Caco-2 (cell line): ENCODE measurements at regions not wholly inside any gene's neighbourhood (a gene's known extent, or its start where the extent isn't known, plus 50 kb on each side); places are given as distances from the start of the nearest gene placed in this dataset.

Source experiments
- BruUV-seq: library from RNA; stranded (reverse); fragments of 400-500 nt; replicated peaks from 2 replicates; lab custom pipeline; 2021; lab: Mats Ljungman, UMichigan
- CTCF ChIA-PET: fragments of 300-600 bp; sonication (Branson Sonifier 250); formaldehyde crosslinking; loops from one replicate; lab custom pipeline; 2022; ENCODE audit warnings: antibody characterized with exemption; lab: Charles Lee
- POLR2A ChIA-PET: fragments of 300-600 bp; sonication (Branson Sonifier 250); formaldehyde crosslinking; loops from one replicate; lab custom pipeline; 2022; ENCODE audit warnings: antibody characterized with exemption; lab: Charles Lee
- DNase-seq, 2 experiments: peaks; one replicate each; pipeline versions ENCODE4 v3.0.0 to v3.0.0-alpha.2; 2020 to 2022
- H3K27me3 ChIP-seq: replicated peaks from 2 replicates; pipeline ENCODE4 v1.6.0; 2011; ENCODE audit warnings: low read length; ENCODE audit not compliant: control insufficient read depth, insufficient read depth
- H3K36me3 ChIP-seq: 2 replicates; pipeline ENCODE4 v1.5.1; 2011; ENCODE audit warnings: low read length; ENCODE audit not compliant: control insufficient read depth, insufficient read depth
- H3K4me1 ChIP-seq: fragments of 250-450 bp; sonication (Bioruptor Pico); 2 replicates; pipeline ENCODE4 v1.5.1; 2020; ENCODE audit warnings: mild to moderate bottlenecking
- H3K4me3 ChIP-seq: 2 replicates; pipeline ENCODE4 v1.5.1; 2011; ENCODE audit warnings: low read depth, mild to moderate bottlenecking, control low read depth, low read length
- H3K9me3 ChIP-seq: fragments of 250-450 bp; sonication (Bioruptor Pico); 2 replicates; pipeline ENCODE4 v1.5.1; 2020; ENCODE audit warnings: mild to moderate bottlenecking, moderate library complexity
- H3K27ac Mint-ChIP-seq: one replicate; pipeline ENCODE4 v1.8.0; 2022; ENCODE audit warnings: mixed read lengths; ENCODE audit not compliant: unreplicated experiment
- H3K27me3 Mint-ChIP-seq: one replicate; pipeline ENCODE4 v1.8.0; 2022; ENCODE audit warnings: mixed read lengths; ENCODE audit not compliant: insufficient read depth, unreplicated experiment
- H3K36me3 Mint-ChIP-seq: one replicate; pipeline ENCODE4 v1.8.0; 2022; ENCODE audit warnings: mild to moderate bottlenecking, mixed read lengths; ENCODE audit not compliant: insufficient read depth, unreplicated experiment
- H3K4me1 Mint-ChIP-seq: one replicate; pipeline ENCODE4 v1.8.0; 2022; ENCODE audit warnings: low read depth, mixed read lengths; ENCODE audit not compliant: unreplicated experiment
- H3K4me3 Mint-ChIP-seq: one replicate; pipeline ENCODE4 v1.8.0; 2022; ENCODE audit warnings: mild to moderate bottlenecking, moderate library complexity, mixed read lengths; ENCODE audit not compliant: unreplicated experiment
- H3K9me3 Mint-ChIP-seq: one replicate; pipeline ENCODE4 v1.8.0; 2022; ENCODE audit warnings: mixed read lengths; ENCODE audit not compliant: unreplicated experiment
- CTCF ChIP-seq, 2 experiments: fragments of 200-600 bp in 1 of 2; IDR thresholded peaks; 1 replicate in 1 of 2; 2 replicates in 1 of 2; pipeline versions ENCODE4 v1.5.1 to v1.8.0; 2011 to 2022; ENCODE audit warnings: antibody characterized with exemption in 1 of 2, control low read depth in 1 of 2, inconsistent platforms in 1 of 2, low read depth in 1 of 2, low read length in 1 of 2, mild to moderate bottlenecking in 1 of 2, moderate library complexity in 1 of 2; ENCODE audit not compliant: insufficient read depth in 1 of 2, severe bottlenecking in 1 of 2, unreplicated experiment in 1 of 2
- intact Hi-C: fragments of 100-400 bp; cut with micrococcal nuclease; formaldehyde crosslinking; loops from one replicate; pipeline ENCODE4 v1.10.0; 2022; ENCODE audit not compliant: unreplicated experiment

GRCh38 chr9:88053856-88054501 lies 79.6 kb upstream of the CDK20 start:
- Mint-ChIP-seq H3K36me3 (no peaks in the 10 kb centered on the region), H3K4me3 (no peak overlapping the region), H3K27ac (no peak overlapping the region), H3K27me3 (no peaks in the 10 kb centered on the region), H3K9me3 (no peaks in the 10 kb centered on the region), H3K4me1 (no peaks in the 10 kb centered on the region)
- H3K9me3 ChIP-seq = no peaks in the 10 kb centered on the region
- H3K4me1 ChIP-seq = no peaks in the 10 kb centered on the region
- no peaks in the 10 kb centered on the region for H3K36me3 ChIP-seq
- intact Hi-C loops = no loop called here
- DNase-seq = no peak
- TF ChIP-seq CTCF (IDR thresholded peaks at IDR 0.05; ENCODE audit: insufficient read depth in 1 of 2, low read depth in 1 of 2, low read length in 1 of 2, severe bottlenecking in 1 of 2, unreplicated experiment in 1 of 2) = no peak
- no peak overlapping the region for H3K4me3 ChIP-seq
- POLR2A ChIA-PET = no interaction called here
- BruUV-seq = no TSS peak
- CTCF ChIA-PET = no interaction called here
- H3K27me3 ChIP-seq = no peaks in the 10 kb centered on the region

GRCh38 chr9:88052321-88052965 lies 78.1 kb upstream of the CDK20 start:
- CTCF ChIA-PET = no interaction called here
- H3K36me3 Mint-ChIP-seq = no peaks in the 10 kb centered on the region
- no peak for TF ChIP-seq CTCF (IDR thresholded peaks at IDR 0.05; ENCODE audit: insufficient read depth in 1 of 2, low read depth in 1 of 2, low read length in 1 of 2, severe bottlenecking in 1 of 2, unreplicated experiment in 1 of 2)
- no peak overlapping the region for H3K4me3 ChIP-seq
- H3K4me1 ChIP-seq = no peaks in the 10 kb centered on the region
- no peaks in the 10 kb centered on the region for H3K4me1 Mint-ChIP-seq
- intact Hi-C loops = no loop called here
- H3K27me3 Mint-ChIP-seq = no peaks in the 10 kb centered on the region
- H3K27ac Mint-ChIP-seq = no peak overlapping the region
- H3K9me3 Mint-ChIP-seq = no peaks in the 10 kb centered on the region
- no peaks in the 10 kb centered on the region for H3K36me3 ChIP-seq
- no peak overlapping the region for H3K4me3 Mint-ChIP-seq
- POLR2A ChIA-PET = no interaction called here
- H3K9me3 ChIP-seq = no peaks in the 10 kb centered on the region
- BruUV-seq = no TSS peak
- H3K27me3 ChIP-seq = no peaks in the 10 kb centered on the region
- no peak for DNase-seq

GRCh38 chr9:88051138-88051537 lies 76.8 kb upstream of the CDK20 start:
- BruUV-seq = no TSS peak
- Histone ChIP-seq H3K9me3 (no peaks in the 10 kb centered on the region), H3K4me3 (no peak overlapping the region), H3K27me3 (no peaks in the 10 kb centered on the region), H3K36me3 (no peaks in the 10 kb centered on the region), H3K4me1 (no peaks in the 10 kb centered on the region)
- intact Hi-C loops = no loop called here
- POLR2A ChIA-PET = no interaction called here
- DNase-seq = no peak
- CTCF ChIA-PET = no interaction called here
- no peaks in the 10 kb centered on the region for H3K27me3 Mint-ChIP-seq
- no peak overlapping the region for H3K4me3 Mint-ChIP-seq
- no peak for TF ChIP-seq CTCF (IDR thresholded peaks at IDR 0.05; ENCODE audit: insufficient read depth in 1 of 2, low read depth in 1 of 2, low read length in 1 of 2, severe bottlenecking in 1 of 2, unreplicated experiment in 1 of 2)
- no peaks in the 10 kb centered on the region for H3K4me1 Mint-ChIP-seq
- H3K9me3 Mint-ChIP-seq = peaks cover 5% of the 10 kb centered on the region
- no peaks in the 10 kb centered on the region for H3K36me3 Mint-ChIP-seq
- H3K27ac Mint-ChIP-seq = no peak overlapping the region
